Endothelial cell of umbilical vein (primary cell): ENCODE measurements at regions not wholly inside any gene's neighbourhood (a gene's known extent, or its start where the extent isn't known, plus 50 kb on each side); places are given as distances from the start of the nearest gene placed in this dataset.

Experiments
- EZH2 ChIP-seq: IDR thresholded peaks from 2 replicates; pipeline ENCODE4 v1.6.1; 2012; ENCODE audit warnings: borderline replicate concordance, low read depth, mild to moderate bottlenecking, moderate library complexity, low read length, inconsistent platforms; ENCODE audit not compliant: severe bottlenecking
- POLR2AphosphoS5 ChIP-seq: IDR thresholded peaks from 2 replicates; pipeline ENCODE4 v1.6.1; 2012; ENCODE audit warnings: low read depth, mild to moderate bottlenecking, control low read depth, low read length, moderate library complexity; ENCODE audit not compliant: insufficient read depth
- TF ChIP-seq, protein P1 (sequence below), 2 donors: IDR thresholded peaks; 1 replicate in 1 of 2; 2 replicates in 1 of 2; pipeline ENCODE4 v1.5.1; 2011; ENCODE audit warnings: low read length in 2 of 2, mild to moderate bottlenecking in 2 of 2, moderate library complexity in 2 of 2, control low read depth in 1 of 2, inconsistent platforms in 1 of 2, low read depth in 1 of 2; ENCODE audit not compliant: insufficient read depth in 1 of 2; ENCODE audit errors: extremely low read depth in 1 of 2

DNA sequence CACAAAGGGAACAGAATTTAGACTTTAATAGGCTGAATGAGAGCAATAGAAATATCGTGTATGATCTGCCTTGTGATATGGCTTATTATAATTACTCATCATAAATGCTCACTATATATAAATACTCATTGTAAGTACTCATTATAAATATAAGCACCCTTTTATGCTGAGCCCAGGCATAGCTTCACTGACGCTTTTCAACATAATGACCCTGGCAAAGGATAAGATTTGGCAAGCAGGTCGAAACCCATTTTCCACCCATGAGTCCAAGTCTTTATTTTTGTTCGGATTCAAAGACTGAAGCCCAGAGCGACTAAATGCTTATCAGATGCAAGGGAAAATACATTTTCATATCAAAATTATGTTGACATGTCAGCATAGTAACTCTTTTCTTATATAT is 500.4 kb downstream of the SLC4A3 start:
- TF ChIP-seq, protein P1, sequence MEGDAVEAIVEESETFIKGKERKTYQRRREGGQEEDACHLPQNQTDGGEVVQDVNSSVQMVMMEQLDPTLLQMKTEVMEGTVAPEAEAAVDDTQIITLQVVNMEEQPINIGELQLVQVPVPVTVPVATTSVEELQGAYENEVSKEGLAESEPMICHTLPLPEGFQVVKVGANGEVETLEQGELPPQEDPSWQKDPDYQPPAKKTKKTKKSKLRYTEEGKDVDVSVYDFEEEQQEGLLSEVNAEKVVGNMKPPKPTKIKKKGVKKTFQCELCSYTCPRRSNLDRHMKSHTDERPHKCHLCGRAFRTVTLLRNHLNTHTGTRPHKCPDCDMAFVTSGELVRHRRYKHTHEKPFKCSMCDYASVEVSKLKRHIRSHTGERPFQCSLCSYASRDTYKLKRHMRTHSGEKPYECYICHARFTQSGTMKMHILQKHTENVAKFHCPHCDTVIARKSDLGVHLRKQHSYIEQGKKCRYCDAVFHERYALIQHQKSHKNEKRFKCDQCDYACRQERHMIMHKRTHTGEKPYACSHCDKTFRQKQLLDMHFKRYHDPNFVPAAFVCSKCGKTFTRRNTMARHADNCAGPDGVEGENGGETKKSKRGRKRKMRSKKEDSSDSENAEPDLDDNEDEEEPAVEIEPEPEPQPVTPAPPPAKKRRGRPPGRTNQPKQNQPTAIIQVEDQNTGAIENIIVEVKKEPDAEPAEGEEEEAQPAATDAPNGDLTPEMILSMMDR (IDR thresholded peaks at IDR 0.05; ENCODE audit: extremely low read depth in 1 of 2, insufficient read depth in 1 of 2, low read depth in 1 of 2, low read length in 2 of 2), result no peak
- no peak for TF ChIP-seq POLR2AphosphoS5
- no peak for TF ChIP-seq EZH2
